ENCODE measurements at regions not wholly inside any gene's neighbourhood (a gene's known extent, or its start where the extent isn't known, plus 50 kb on each side); places are given as distances from the start of the nearest gene placed in this dataset.

- H3K4me3 ChIP-seq (ENCODE audit: low read length) = no peak overlapping the region
Observed at GRCh38 chr20:40948465-40949267, 80.0 kb upstream of the TOP1 start.

GRCh38 chr20:40949346-40949745, 79.3 kb upstream of the TOP1 start:
- Histone ChIP-seq H2BK120ac (ENCODE audit: low read depth, low read length) (no peak overlapping the region), H3K4ac (ENCODE audit: low read depth, low read length) (no peak overlapping the region), H3K27ac (ENCODE audit: low read depth, low read length) (no peak overlapping the region), H4K5ac (ENCODE audit: low read length) (no peak overlapping the region), H2BK15ac (replicated peaks; ENCODE audit: low read depth) (no peak overlapping the region), H3K56ac (ENCODE audit: low read length) (no peak overlapping the region), H3K9ac (ENCODE audit: low read length) (no peak overlapping the region), H3K18ac (ENCODE audit: low read length) (no peak overlapping the region), H3K27me3 (ENCODE audit: insufficient read depth, low read length, poor library complexity) (no peaks in the 10 kb centered on the region), H3K4me1 (ENCODE audit: control insufficient read depth, low read depth, low read length) (no peaks in the 10 kb centered on the region), H2BK5ac (ENCODE audit: low read length) (no peak overlapping the region), H3K23ac (ENCODE audit: low read length) (no peak overlapping the region), H3K4me3 (ENCODE audit: low read length) (no peak overlapping the region), H3K36me3 (ENCODE audit: control insufficient read depth, insufficient read depth, low read length) (no peaks in the 10 kb centered on the region), H4K8ac (ENCODE audit: low read depth, low read length) (no peak overlapping the region), H2AK5ac (ENCODE audit: low read length) (no peak overlapping the region), H3K4me2 (ENCODE audit: low read length) (no peak overlapping the region), H3K79me1 (ENCODE audit: low read length) (no peaks in the 10 kb centered on the region), H3K79me2 (ENCODE audit: control insufficient read depth, insufficient read depth, low read length) (no peaks in the 10 kb centered on the region)
- no peak for DNase-seq
- WGBS (ENCODE audit: extremely low coverage, insufficient coverage, low lambda C conversion rate) = no CpG with 5 or more reads among the region's 2 CpGs

More at GRCh38 chr20:40948465-40949267, 80.0 kb upstream of the TOP1 start:
- H3K56ac ChIP-seq (ENCODE audit: low read length) = no peak overlapping the region
- H3K4ac ChIP-seq (ENCODE audit: low read depth, low read length) = no peak overlapping the region
- H3K79me1 ChIP-seq (ENCODE audit: low read length) = no peaks in the 10 kb centered on the region
- H4K5ac ChIP-seq (ENCODE audit: low read length) = no peak overlapping the region
- no peak overlapping the region for H2BK120ac ChIP-seq (ENCODE audit: low read depth, low read length)
- H3K4me1 ChIP-seq (ENCODE audit: control insufficient read depth, low read depth, low read length) = no peaks in the 10 kb centered on the region
- H3K23ac ChIP-seq (ENCODE audit: low read length) = no peak overlapping the region
- DNase-seq = peak; percentile 27
- H3K36me3 ChIP-seq (ENCODE audit: control insufficient read depth, insufficient read depth, low read length) = no peaks in the 10 kb centered on the region
- no peak overlapping the region for H2AK5ac ChIP-seq (ENCODE audit: low read length)
- H3K18ac ChIP-seq (ENCODE audit: low read length) = no peak overlapping the region
- no peaks in the 10 kb centered on the region for H3K79me2 ChIP-seq (ENCODE audit: control insufficient read depth, insufficient read depth, low read length)
- no CpG with 5 or more reads among the region's 8 CpGs for WGBS (ENCODE audit: extremely low coverage, insufficient coverage, low lambda C conversion rate)
- no peak overlapping the region for H3K4me2 ChIP-seq (ENCODE audit: low read length)
- no peak overlapping the region for H3K9ac ChIP-seq (ENCODE audit: low read length)
- no peak overlapping the region for H4K8ac ChIP-seq (ENCODE audit: low read depth, low read length)
- H3K27ac ChIP-seq (ENCODE audit: low read depth, low read length) = no peak overlapping the region
- H2BK5ac ChIP-seq (ENCODE audit: low read length) = no peak overlapping the region
- H3K27me3 ChIP-seq (ENCODE audit: insufficient read depth, low read length, poor library complexity) = no peaks in the 10 kb centered on the region
- no peak overlapping the region for H2BK15ac ChIP-seq (replicated peaks; ENCODE audit: low read depth)

- no CpG with 5 or more reads among the region's 9 CpGs for WGBS (ENCODE audit: extremely low coverage, insufficient coverage, low lambda C conversion rate)
- no peak overlapping the region for H4K5ac ChIP-seq (ENCODE audit: low read length)
Observed at GRCh38 chr20:40952136-40952535, 76.5 kb upstream of the TOP1 start.

GRCh38 chr20:40953416-40953815, 75.2 kb upstream of the TOP1 start:
- Histone ChIP-seq H2BK5ac (ENCODE audit: low read length) (no peak overlapping the region), H3K56ac (ENCODE audit: low read length) (no peak overlapping the region), H3K36me3 (ENCODE audit: control insufficient read depth, insufficient read depth, low read length) (no peaks in the 10 kb centered on the region), H3K23ac (ENCODE audit: low read length) (no peak overlapping the region), H3K79me1 (ENCODE audit: low read length) (no peaks in the 10 kb centered on the region), H2BK120ac (ENCODE audit: low read depth, low read length) (no peak overlapping the region), H2BK15ac (replicated peaks; ENCODE audit: low read depth) (no peak overlapping the region), H3K9ac (ENCODE audit: low read length) (no peak overlapping the region), H3K4me3 (ENCODE audit: low read length) (no peak overlapping the region), H2AK5ac (ENCODE audit: low read length) (no peak overlapping the region), H3K4ac (ENCODE audit: low read depth, low read length) (no peak overlapping the region), H3K27ac (ENCODE audit: low read depth, low read length) (no peak overlapping the region), H3K27me3 (ENCODE audit: insufficient read depth, low read length, poor library complexity) (no peaks in the 10 kb centered on the region), H3K4me2 (ENCODE audit: low read length) (no peak overlapping the region), H4K5ac (ENCODE audit: low read length) (no peak overlapping the region), H3K79me2 (ENCODE audit: control insufficient read depth, insufficient read depth, low read length) (no peaks in the 10 kb centered on the region), H4K8ac (ENCODE audit: low read depth, low read length) (no peak overlapping the region), H3K18ac (ENCODE audit: low read length) (no peak overlapping the region), H3K4me1 (ENCODE audit: control insufficient read depth, low read depth, low read length) (no peaks in the 10 kb centered on the region)
- no peak for DNase-seq
- no CpG with 5 or more reads among the region's 2 CpGs for WGBS (ENCODE audit: extremely low coverage, insufficient coverage, low lambda C conversion rate)

More at GRCh38 chr20:40952136-40952535, 76.5 kb upstream of the TOP1 start:
- H2BK120ac ChIP-seq (ENCODE audit: low read depth, low read length) = no peak overlapping the region
- DNase-seq = no peak
- no peak overlapping the region for H3K4me3 ChIP-seq (ENCODE audit: low read length)
- no peak overlapping the region for H3K27ac ChIP-seq (ENCODE audit: low read depth, low read length)
- H2AK5ac ChIP-seq (ENCODE audit: low read length) = no peak overlapping the region
- H3K79me1 ChIP-seq (ENCODE audit: low read length) = no peaks in the 10 kb centered on the region
- H3K79me2 ChIP-seq (ENCODE audit: control insufficient read depth, insufficient read depth, low read length) = no peaks in the 10 kb centered on the region
- no peak overlapping the region for H3K56ac ChIP-seq (ENCODE audit: low read length)
- H3K23ac ChIP-seq (ENCODE audit: low read length) = no peak overlapping the region
- H3K9ac ChIP-seq (ENCODE audit: low read length) = no peak overlapping the region
- H3K27me3 ChIP-seq (ENCODE audit: insufficient read depth, low read length, poor library complexity) = no peaks in the 10 kb centered on the region
- no peak overlapping the region for H3K4me2 ChIP-seq (ENCODE audit: low read length)
- no peak overlapping the region for H2BK5ac ChIP-seq (ENCODE audit: low read length)
- H3K4ac ChIP-seq (ENCODE audit: low read depth, low read length) = no peak overlapping the region
- no peaks in the 10 kb centered on the region for H3K36me3 ChIP-seq (ENCODE audit: control insufficient read depth, insufficient read depth, low read length)
- no peak overlapping the region for H4K8ac ChIP-seq (ENCODE audit: low read depth, low read length)
- no peak overlapping the region for H2BK15ac ChIP-seq (replicated peaks; ENCODE audit: low read depth)
- H3K4me1 ChIP-seq (ENCODE audit: control insufficient read depth, low read depth, low read length) = no peaks in the 10 kb centered on the region
- no peak overlapping the region for H3K18ac ChIP-seq (ENCODE audit: low read length)

GRCh38 chr20:40953856-40954255, 74.8 kb upstream of the TOP1 start:
- Histone ChIP-seq H3K79me1 (ENCODE audit: low read length) (no peaks in the 10 kb centered on the region), H3K23ac (ENCODE audit: low read length) (no peak overlapping the region), H3K4me3 (ENCODE audit: low read length) (no peak overlapping the region), H3K4me2 (ENCODE audit: low read length) (no peak overlapping the region), H3K27me3 (ENCODE audit: insufficient read depth, low read length, poor library complexity) (no peaks in the 10 kb centered on the region), H3K56ac (ENCODE audit: low read length) (no peak overlapping the region), H2BK15ac (replicated peaks; ENCODE audit: low read depth) (no peak overlapping the region), H3K36me3 (ENCODE audit: control insufficient read depth, insufficient read depth, low read length) (no peaks in the 10 kb centered on the region), H3K4ac (ENCODE audit: low read depth, low read length) (no peak overlapping the region), H2BK120ac (ENCODE audit: low read depth, low read length) (no peak overlapping the region), H2BK5ac (ENCODE audit: low read length) (no peak overlapping the region), H4K8ac (ENCODE audit: low read depth, low read length) (no peak overlapping the region), H3K4me1 (ENCODE audit: control insufficient read depth, low read depth, low read length) (no peaks in the 10 kb centered on the region), H3K27ac (ENCODE audit: low read depth, low read length) (no peak overlapping the region), H4K5ac (ENCODE audit: low read length) (no peak overlapping the region), H3K9ac (ENCODE audit: low read length) (no peak overlapping the region), H3K18ac (ENCODE audit: low read length) (no peak overlapping the region), H3K79me2 (ENCODE audit: control insufficient read depth, insufficient read depth, low read length) (no peaks in the 10 kb centered on the region), H2AK5ac (ENCODE audit: low read length) (no peak overlapping the region)
- no CpG with 5 or more reads among the region's 5 CpGs for WGBS (ENCODE audit: extremely low coverage, insufficient coverage, low lambda C conversion rate)
- no peak for DNase-seq

Data from mesendoderm (in vitro differentiated cells).